ENCODE measurements at regions not wholly inside any gene's neighbourhood (a gene's known extent, or its start where the extent isn't known, plus 50 kb on each side); places are given as distances from the start of the nearest gene placed in this dataset.

DNA sequence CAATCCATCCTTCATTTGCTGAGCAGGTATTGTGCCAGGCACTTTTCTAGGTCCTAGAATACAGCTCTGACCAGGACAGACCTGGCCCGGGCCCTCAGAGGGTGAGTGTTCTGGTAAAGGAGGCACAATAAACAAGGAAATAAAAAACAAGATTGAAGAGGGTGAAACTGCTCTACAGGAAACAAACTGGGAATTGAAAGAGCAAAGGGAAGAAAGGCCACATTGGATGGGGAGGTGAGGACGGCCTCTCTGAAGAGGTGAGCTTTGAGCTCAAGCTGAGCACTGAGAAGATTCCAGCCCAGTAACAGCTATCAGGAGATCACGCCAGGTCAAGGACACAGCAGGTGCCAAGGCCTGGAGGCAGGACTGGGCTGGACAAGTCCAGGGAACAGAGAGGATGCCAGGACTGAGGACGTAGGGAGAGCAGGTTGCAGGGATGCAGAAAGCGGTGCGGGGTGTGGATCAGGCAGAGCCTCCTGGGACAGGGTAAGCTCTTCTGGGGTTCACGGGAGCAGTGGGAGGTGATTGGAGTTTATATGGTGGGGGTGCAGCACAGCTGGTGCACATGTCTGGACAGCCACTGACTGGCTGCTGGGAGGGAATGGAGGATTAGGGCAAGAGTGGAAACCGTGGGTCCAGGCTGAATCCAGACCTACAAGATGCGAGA lies 433.3 kb downstream of the PREX1 start:
- POLR2A ChIA-PET: no interaction called here
- TF ChIP-seq CTCF (IDR thresholded peaks at IDR 0.05; ENCODE audit: insufficient read depth, low read depth, low read length): no peak

GRCh38 chr20:48393737-48394314 lies 434.0 kb downstream of the PREX1 start:
- DNase-seq (ENCODE audit: low read depth): no peak
- no peak overlapping the region for H3K4me3 ChIP-seq (ENCODE audit: low read depth, low read length)
- H3K36me3 ChIP-seq (ENCODE audit: control insufficient read depth, insufficient read depth, low read length): no peaks in the 10 kb centered on the region
- 0 out of 2 replicates have a peak, but pooled peaks cover 7% of the 10 kb centered on the region for H3K27me3 ChIP-seq (ENCODE audit: control insufficient read depth, insufficient read depth, low read length)
- TF ChIP-seq CTCF (IDR thresholded peaks at IDR 0.05; ENCODE audit: insufficient read depth, low read depth, low read length): no peak
- ChIA-PET CTCF (no interaction called here), POLR2A (no interaction called here)

More for the DNA sequence above, 433.3 kb downstream of the PREX1 start:
- 0 out of 2 replicates have a peak, but pooled peaks cover 6% of the 10 kb centered on the region for H3K27me3 ChIP-seq (ENCODE audit: control insufficient read depth, insufficient read depth, low read length)
- H3K4me3 ChIP-seq (ENCODE audit: low read depth, low read length): no peak overlapping the region
- H3K36me3 ChIP-seq (ENCODE audit: control insufficient read depth, insufficient read depth, low read length): no peaks in the 10 kb centered on the region
- CTCF ChIA-PET: interaction anchor here (0.6 kb wide), 1 partner anchor 499 kb away, joined by 3 read pairs; no protein-coding TSS in a partner anchor
- DNase-seq (ENCODE audit: low read depth): no peak

- CTCF ChIA-PET: no interaction called here
- Histone ChIP-seq H3K4me3 (ENCODE audit: low read depth, low read length) (no peak overlapping the region), H3K36me3 (ENCODE audit: control insufficient read depth, insufficient read depth, low read length) (no peaks in the 10 kb centered on the region), H3K27me3 (ENCODE audit: control insufficient read depth, insufficient read depth, low read length) (0 out of 2 replicates have a peak, but pooled peaks cover 7% of the 10 kb centered on the region)
- TF ChIP-seq CTCF (IDR thresholded peaks at IDR 0.05; ENCODE audit: insufficient read depth, low read depth, low read length): no peak
- POLR2A ChIA-PET: no interaction called here
- no peak for DNase-seq (ENCODE audit: low read depth)
Measured at GRCh38 chr20:48393311-48393685, 434.5 kb downstream of the PREX1 start.

GRCh38 chr20:48392407-48393310 lies 435.1 kb downstream of the PREX1 start:
- DNase-seq (ENCODE audit: low read depth): no peak
- no peak overlapping the region for H3K4me3 ChIP-seq (ENCODE audit: low read depth, low read length)
- no peaks in the 10 kb centered on the region for H3K36me3 ChIP-seq (ENCODE audit: control insufficient read depth, insufficient read depth, low read length)
- 0 out of 2 replicates have a peak, but pooled peaks cover 7% of the 10 kb centered on the region for H3K27me3 ChIP-seq (ENCODE audit: control insufficient read depth, insufficient read depth, low read length)
- ChIA-PET CTCF (no interaction called here), POLR2A (no interaction called here)
- TF ChIP-seq CTCF (IDR thresholded peaks at IDR 0.05; ENCODE audit: insufficient read depth, low read depth, low read length): no peak

DNA sequence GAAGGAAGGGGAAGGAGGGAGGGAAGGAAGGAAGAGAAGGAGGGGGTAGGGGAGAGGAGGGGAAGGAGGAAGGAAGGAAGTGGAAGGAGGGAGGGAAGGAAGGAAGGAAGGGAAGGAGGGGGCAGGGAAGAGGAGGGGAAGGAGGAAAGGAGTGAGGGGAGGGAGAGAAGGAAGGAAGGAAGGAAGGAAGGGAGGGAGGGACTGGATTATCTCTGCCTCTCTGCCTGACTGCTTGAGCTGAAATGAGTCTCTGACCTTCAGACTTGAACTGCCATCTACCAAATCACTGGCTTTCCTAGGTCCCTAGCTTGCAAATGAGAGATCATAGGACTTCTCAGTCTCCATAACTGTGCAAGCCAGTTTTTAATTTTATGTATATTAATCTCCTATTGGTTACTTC lies 436.8 kb downstream of the PREX1 start:
- no peak for DNase-seq (ENCODE audit: low read depth)
- ChIA-PET CTCF (no interaction called here), POLR2A (no interaction called here)
- no peak for TF ChIP-seq CTCF (IDR thresholded peaks at IDR 0.05; ENCODE audit: insufficient read depth, low read depth, low read length)
- no peak overlapping the region for H3K4me3 ChIP-seq (ENCODE audit: low read depth, low read length)
- H3K27me3 ChIP-seq (ENCODE audit: control insufficient read depth, insufficient read depth, low read length): 0 out of 2 replicates have a peak, but pooled peaks cover 2% of the 10 kb centered on the region
- H3K36me3 ChIP-seq (ENCODE audit: control insufficient read depth, insufficient read depth, low read length): no peaks in the 10 kb centered on the region
